CD4-positive, alpha-beta T cell (primary cell): ENCODE measurements at regions not wholly inside any gene's neighbourhood (a gene's known extent, or its start where the extent isn't known, plus 50 kb on each side); places are given as distances from the start of the nearest gene placed in this dataset.
A peak's percentile ranks its signal among the peaks of the same experiment; 100 is the strongest.

Experiments used
- ATAC-seq: fragments of 200-7000 bp; cut with Tn5 transposase; one replicate; pipeline ENCODE4 v1.10.0; 2022; ENCODE audit warnings: mild to moderate bottlenecking; ENCODE audit not compliant: poor library complexity
- CTCF ChIA-PET: fragments of 350-600 bp; sonication (Branson Sonifier 250); formaldehyde crosslinking; loops from one replicate; lab custom pipeline; 2021; ENCODE audit warnings: antibody characterized with exemption, inconsistent platforms; lab: Charles Lee
- POLR2A ChIA-PET: fragments of 350-600 bp; sonication (Branson Sonifier 250); formaldehyde crosslinking; loops from one replicate; lab custom pipeline; 2021; ENCODE audit warnings: antibody characterized with exemption, inconsistent platforms; lab: Charles Lee
- DNase-seq, 14 experiments: peaks; one replicate each; pipeline ENCODE4 v3.0.0-alpha.2; 2013 to 2020; ENCODE audit warnings: mixed read lengths in 2 of 14
- H3K27ac ChIP-seq, 2 donors: one replicate each; pipeline versions ENCODE4 v1.5.1 to v1.7.0; 2013; ENCODE audit warnings: low read length in 2 of 2, low read depth in 1 of 2, mild to moderate bottlenecking in 1 of 2
- H3K27me3 ChIP-seq, 2 experiments: 1 replicate in 1 of 2; 2 replicates in 1 of 2; pipeline versions ENCODE4 v1.6.1 to v1.7.0; 2013; ENCODE audit warnings: low read length in 2 of 2, control low read depth in 1 of 2, mild to moderate bottlenecking in 1 of 2, moderate library complexity in 1 of 2; ENCODE audit not compliant: insufficient read depth in 2 of 2, control insufficient read depth in 1 of 2
- H3K36me3 ChIP-seq: one replicate; pipeline ENCODE4 v1.6.1; 2013; ENCODE audit warnings: low read length, control low read depth; ENCODE audit not compliant: insufficient read depth
- H3K4me1 ChIP-seq: one replicate; pipeline ENCODE4 v1.6.1; 2013; ENCODE audit warnings: low read length, control low read depth; ENCODE audit not compliant: insufficient read depth
- H3K4me3 ChIP-seq: one replicate; pipeline ENCODE4 v1.5.1; 2013; ENCODE audit warnings: mild to moderate bottlenecking, low read length, moderate library complexity
- H3K9me3 ChIP-seq, 2 experiments: 1 replicate in 1 of 2; 2 replicates in 1 of 2; pipeline versions ENCODE4 v1.6.1 to v1.7.0; 2013; ENCODE audit warnings: low read length in 2 of 2, mild to moderate bottlenecking in 2 of 2, control low read depth in 1 of 2, moderate library complexity in 1 of 2; ENCODE audit not compliant: control insufficient read depth in 1 of 2, insufficient read depth in 1 of 2
- H3K27ac Mint-ChIP-seq: one replicate; pipeline ENCODE4 v1.8.0; 2020; ENCODE audit warnings: mixed read lengths
- H3K27me3 Mint-ChIP-seq: one replicate; pipeline ENCODE4 v1.8.0; 2021; ENCODE audit warnings: mixed read lengths
- H3K36me3 Mint-ChIP-seq: one replicate; pipeline ENCODE4 v1.8.0; 2021; ENCODE audit warnings: low read depth, mixed read lengths
- H3K4me1 Mint-ChIP-seq: one replicate; pipeline ENCODE4 v1.8.0; 2021; ENCODE audit warnings: low read depth, mixed read lengths
- H3K4me3 Mint-ChIP-seq: one replicate; pipeline ENCODE4 v1.8.0; 2020; ENCODE audit warnings: mild to moderate bottlenecking, mixed read lengths
- H3K9me3 Mint-ChIP-seq: one replicate; pipeline ENCODE4 v1.8.0; 2020; ENCODE audit warnings: mixed read lengths
- CTCF ChIP-seq: fragments of 200-600 bp; IDR thresholded peaks from one replicate; pipeline ENCODE4 v1.8.0; 2022; ENCODE audit warnings: antibody characterized with exemption, mild to moderate bottlenecking
- intact Hi-C, 2 experiments: fragments of 100-400 bp; cut with DNase I in 1 of 2; cut with micrococcal nuclease in 1 of 2; formaldehyde crosslinking; loops; one replicate each; pipeline versions ENCODE4 v1.15.1 to v1.9.0; 2023 to 2025; cut with DNase I, micrococcal nuclease

- no peak for ATAC-seq
- Histone ChIP-seq H3K36me3 (no peaks in the 10 kb centered on the region), H3K27me3 (no peaks in the 10 kb centered on the region), H3K27ac (no peak overlapping the region), H3K4me1 (peaks cover 9% of the 10 kb centered on the region), H3K9me3 (peaks cover 0 to 6% of the 10 kb centered on the region in 2 experiments), H3K4me3 (no peak overlapping the region)
- Mint-ChIP-seq H3K27me3 (no peaks in the 10 kb centered on the region), H3K9me3 (peaks cover 1% of the 10 kb centered on the region), H3K27ac (no peak overlapping the region), H3K36me3 (peaks cover 7% of the 10 kb centered on the region), H3K4me1 (peaks cover 63% of the 10 kb centered on the region), H3K4me3 (no peak overlapping the region)
- no peak for TF ChIP-seq CTCF
- POLR2A ChIA-PET: no interaction called here
- intact Hi-C loops: loop anchor here in 1 of 2 experiments (10.0 kb wide), 1 partner anchor 48 kb away; no protein-coding TSS in a partner anchor
- DNase-seq: no peak
- CTCF ChIA-PET: no interaction called here
Observed at GRCh38 chr2:181172676-181173075, 192.3 kb downstream of the UBE2E3 start.

GRCh38 chr2:181174611-181175580 is 194.5 kb downstream of the UBE2E3 start:
- no peak for TF ChIP-seq CTCF

GRCh38 chr2:181176540-181176939 is 196.1 kb downstream of the UBE2E3 start:
- Histone ChIP-seq H3K4me3 (no peak overlapping the region), H3K9me3 (peaks cover 0 to 11% of the 10 kb centered on the region in 2 experiments), H3K27ac (no peak overlapping the region), H3K27me3 (no peaks in the 10 kb centered on the region), H3K36me3 (no peaks in the 10 kb centered on the region), H3K4me1 (peaks cover 7% of the 10 kb centered on the region)
- CTCF ChIA-PET: no interaction called here
- POLR2A ChIA-PET: interaction anchor here (0.6 kb wide), 1 partner anchor 195 kb away, joined by 3 read pairs; no protein-coding TSS in a partner anchor
- no peak for TF ChIP-seq CTCF
- intact Hi-C loops: loop anchor here in 1 of 2 experiments (5.0 to 10.0 kb wide), 2 partner anchors 52 to 281 kb away; partner anchors contain the start of gene ITGA4
- DNase-seq: no peak
- Mint-ChIP-seq H3K4me1 (peaks cover 56% of the 10 kb centered on the region), H3K27ac (peak overlapping the region; percentile 53), H3K36me3 (peaks cover 5% of the 10 kb centered on the region), H3K9me3 (no peaks in the 10 kb centered on the region), H3K27me3 (no peaks in the 10 kb centered on the region), H3K4me3 (no peak overlapping the region)
- no peak for ATAC-seq

More at GRCh38 chr2:181174611-181175580, 194.5 kb downstream of the UBE2E3 start:
- ChIA-PET CTCF (interaction anchor here (0.7 kb wide), 1 partner anchor 283 kb away, joined by 3 read pairs; the partner anchor contains the start of gene ITGA4), POLR2A (no interaction called here)
- no peak overlapping the region for H3K4me3 ChIP-seq
- H3K36me3 Mint-ChIP-seq: no peaks in the 10 kb centered on the region
- DNase-seq (no peak), ATAC-seq (no peak)
- H3K27me3 Mint-ChIP-seq: no peaks in the 10 kb centered on the region
- H3K27ac Mint-ChIP-seq: peak overlapping the region; percentile 51
- intact Hi-C loops: loop anchor here in 1 of 2 experiments (5.0 to 10.0 kb wide), 2 partner anchors 50 to 282 kb away; partner anchors contain the start of gene ITGA4
- no peak overlapping the region for H3K27ac ChIP-seq
- no peaks in the 10 kb centered on the region for H3K36me3 ChIP-seq
- peaks cover 0 to 11% of the 10 kb centered on the region in 2 experiments for H3K9me3 ChIP-seq
- H3K4me3 Mint-ChIP-seq: no peak overlapping the region
- H3K4me1 Mint-ChIP-seq: peaks cover 69% of the 10 kb centered on the region
- H3K4me1 ChIP-seq: peaks cover 12% of the 10 kb centered on the region
- H3K27me3 ChIP-seq: no peaks in the 10 kb centered on the region
- H3K9me3 Mint-ChIP-seq: no peaks in the 10 kb centered on the region
